ENCODE measurements at regions not wholly inside any gene's neighbourhood (a gene's known extent, or its start where the extent isn't known, plus 50 kb on each side); places are given as distances from the start of the nearest gene placed in this dataset.

- Histone ChIP-seq H3K9me3 (ENCODE audit: control insufficient read depth, low read depth, low read length) (no peaks in the 10 kb centered on the region), H3K27ac (ENCODE audit: low read length) (no peak overlapping the region), H3K36me3 (ENCODE audit: control insufficient read depth, low read depth, low read length) (no peaks in the 10 kb centered on the region), H3K27me3 (ENCODE audit: control insufficient read depth, insufficient read depth, low read length) (no peaks in the 10 kb centered on the region), H3K4me1 (ENCODE audit: control insufficient read depth, low read depth, low read length) (peaks cover 4% of the 10 kb centered on the region), H3K9ac (ENCODE audit: low read length) (no peak overlapping the region), H3K4me3 (ENCODE audit: low read length) (no peak overlapping the region)
These were observed 188.2 kb upstream of the PREP start for GRCh38 chr6:105591053-105591452.

GRCh38 chr6:105588123-105588710 is 185.3 kb upstream of the PREP start:
- Histone ChIP-seq H3K27ac (ENCODE audit: low read length) (no peak overlapping the region), H3K4me1 (ENCODE audit: control insufficient read depth, low read depth, low read length) (no peaks in the 10 kb centered on the region), H3K27me3 (ENCODE audit: control insufficient read depth, insufficient read depth, low read length) (no peaks in the 10 kb centered on the region), H3K9me3 (ENCODE audit: control insufficient read depth, low read depth, low read length) (no peaks in the 10 kb centered on the region), H3K4me3 (ENCODE audit: low read length) (no peak overlapping the region), H3K36me3 (ENCODE audit: control insufficient read depth, low read depth, low read length) (no peaks in the 10 kb centered on the region), H3K9ac (ENCODE audit: low read length) (no peak overlapping the region)

GRCh38 chr6:105587349-105588122 is 184.7 kb upstream of the PREP start:
- Histone ChIP-seq H3K4me3 (ENCODE audit: low read length) (no peak overlapping the region), H3K9ac (ENCODE audit: low read length) (no peak overlapping the region), H3K9me3 (ENCODE audit: control insufficient read depth, low read depth, low read length) (no peaks in the 10 kb centered on the region), H3K27me3 (ENCODE audit: control insufficient read depth, insufficient read depth, low read length) (no peaks in the 10 kb centered on the region), H3K36me3 (ENCODE audit: control insufficient read depth, low read depth, low read length) (no peaks in the 10 kb centered on the region), H3K4me1 (ENCODE audit: control insufficient read depth, low read depth, low read length) (no peaks in the 10 kb centered on the region), H3K27ac (ENCODE audit: low read length) (no peak overlapping the region)

- no peaks in the 10 kb centered on the region for H3K4me1 ChIP-seq (ENCODE audit: control insufficient read depth, low read depth, low read length)
- H3K4me3 ChIP-seq (ENCODE audit: low read length), result no peak overlapping the region
- no peaks in the 10 kb centered on the region for H3K9me3 ChIP-seq (ENCODE audit: control insufficient read depth, low read depth, low read length)
- no peak overlapping the region for H3K9ac ChIP-seq (ENCODE audit: low read length)
- no peak overlapping the region for H3K27ac ChIP-seq (ENCODE audit: low read length)
- no peaks in the 10 kb centered on the region for H3K27me3 ChIP-seq (ENCODE audit: control insufficient read depth, insufficient read depth, low read length)
- no peaks in the 10 kb centered on the region for H3K36me3 ChIP-seq (ENCODE audit: control insufficient read depth, low read depth, low read length)
These were observed 175.4 kb upstream of the PREP start for GRCh38 chr6:105578179-105578707.

GRCh38 chr6:105573556-105573955 is 170.7 kb upstream of the PREP start:
- Histone ChIP-seq H3K4me1 (ENCODE audit: control insufficient read depth, low read depth, low read length) (no peaks in the 10 kb centered on the region), H3K9ac (ENCODE audit: low read length) (no peak overlapping the region), H3K9me3 (ENCODE audit: control insufficient read depth, low read depth, low read length) (no peaks in the 10 kb centered on the region), H3K27me3 (ENCODE audit: control insufficient read depth, insufficient read depth, low read length) (no peaks in the 10 kb centered on the region), H3K27ac (ENCODE audit: low read length) (no peak overlapping the region), H3K4me3 (ENCODE audit: low read length) (no peak overlapping the region), H3K36me3 (ENCODE audit: control insufficient read depth, low read depth, low read length) (no peaks in the 10 kb centered on the region)

- Histone ChIP-seq H3K9me3 (ENCODE audit: control insufficient read depth, low read depth, low read length) (no peaks in the 10 kb centered on the region), H3K27me3 (ENCODE audit: control insufficient read depth, insufficient read depth, low read length) (no peaks in the 10 kb centered on the region), H3K27ac (ENCODE audit: low read length) (no peak overlapping the region), H3K9ac (ENCODE audit: low read length) (no peak overlapping the region), H3K4me3 (ENCODE audit: low read length) (no peak overlapping the region), H3K36me3 (ENCODE audit: control insufficient read depth, low read depth, low read length) (no peaks in the 10 kb centered on the region), H3K4me1 (ENCODE audit: control insufficient read depth, low read depth, low read length) (no peaks in the 10 kb centered on the region)
These were observed 170.3 kb upstream of the PREP start for GRCh38 chr6:105573138-105573537.

GRCh38 chr6:105570416-105570815 is 167.5 kb upstream of the PREP start:
- H3K27me3 ChIP-seq (ENCODE audit: control insufficient read depth, insufficient read depth, low read length), result no peaks in the 10 kb centered on the region
- H3K4me1 ChIP-seq (ENCODE audit: control insufficient read depth, low read depth, low read length), result no peaks in the 10 kb centered on the region
- H3K4me3 ChIP-seq (ENCODE audit: low read length), result no peak overlapping the region
- no peaks in the 10 kb centered on the region for H3K9me3 ChIP-seq (ENCODE audit: control insufficient read depth, low read depth, low read length)
- no peak overlapping the region for H3K9ac ChIP-seq (ENCODE audit: low read length)
- H3K27ac ChIP-seq (ENCODE audit: low read length), result no peak overlapping the region
- no peaks in the 10 kb centered on the region for H3K36me3 ChIP-seq (ENCODE audit: control insufficient read depth, low read depth, low read length)

GRCh38 chr6:105569706-105570105 is 166.8 kb upstream of the PREP start:
- no peaks in the 10 kb centered on the region for H3K4me1 ChIP-seq (ENCODE audit: control insufficient read depth, low read depth, low read length)
- no peaks in the 10 kb centered on the region for H3K9me3 ChIP-seq (ENCODE audit: control insufficient read depth, low read depth, low read length)
- no peak overlapping the region for H3K4me3 ChIP-seq (ENCODE audit: low read length)
- no peaks in the 10 kb centered on the region for H3K36me3 ChIP-seq (ENCODE audit: control insufficient read depth, low read depth, low read length)
- no peak overlapping the region for H3K27ac ChIP-seq (ENCODE audit: low read length)
- H3K9ac ChIP-seq (ENCODE audit: low read length), result no peak overlapping the region
- no peaks in the 10 kb centered on the region for H3K27me3 ChIP-seq (ENCODE audit: control insufficient read depth, insufficient read depth, low read length)

- no peaks in the 10 kb centered on the region for H3K9me3 ChIP-seq (ENCODE audit: control insufficient read depth, low read depth, low read length)
- H3K27ac ChIP-seq (ENCODE audit: low read length), result no peak overlapping the region
- H3K4me3 ChIP-seq (ENCODE audit: low read length), result no peak overlapping the region
- no peaks in the 10 kb centered on the region for H3K36me3 ChIP-seq (ENCODE audit: control insufficient read depth, low read depth, low read length)
- H3K4me1 ChIP-seq (ENCODE audit: control insufficient read depth, low read depth, low read length), result no peaks in the 10 kb centered on the region
- no peaks in the 10 kb centered on the region for H3K27me3 ChIP-seq (ENCODE audit: control insufficient read depth, insufficient read depth, low read length)
- H3K9ac ChIP-seq (ENCODE audit: low read length), result no peak overlapping the region
These were observed 165.9 kb upstream of the PREP start for GRCh38 chr6:105568751-105569150.

- Histone ChIP-seq H3K9ac (ENCODE audit: low read length) (no peak overlapping the region), H3K36me3 (ENCODE audit: control insufficient read depth, low read depth, low read length) (no peaks in the 10 kb centered on the region), H3K9me3 (ENCODE audit: control insufficient read depth, low read depth, low read length) (no peaks in the 10 kb centered on the region), H3K4me3 (ENCODE audit: low read length) (no peak overlapping the region), H3K4me1 (ENCODE audit: control insufficient read depth, low read depth, low read length) (no peaks in the 10 kb centered on the region), H3K27me3 (ENCODE audit: control insufficient read depth, insufficient read depth, low read length) (no peaks in the 10 kb centered on the region), H3K27ac (ENCODE audit: low read length) (no peak overlapping the region)
These were observed 165.3 kb upstream of the PREP start for GRCh38 chr6:105568142-105568541.

- Histone ChIP-seq H3K27me3 (ENCODE audit: control insufficient read depth, insufficient read depth, low read length) (no peaks in the 10 kb centered on the region), H3K36me3 (ENCODE audit: control insufficient read depth, low read depth, low read length) (no peaks in the 10 kb centered on the region), H3K4me3 (ENCODE audit: low read length) (no peak overlapping the region), H3K9me3 (ENCODE audit: control insufficient read depth, low read depth, low read length) (no peaks in the 10 kb centered on the region), H3K4me1 (ENCODE audit: control insufficient read depth, low read depth, low read length) (no peaks in the 10 kb centered on the region), H3K27ac (ENCODE audit: low read length) (no peak overlapping the region), H3K9ac (ENCODE audit: low read length) (no peak overlapping the region)
These were observed 164.3 kb upstream of the PREP start for GRCh38 chr6:105567140-105567539.

GRCh38 chr6:105566503-105566902 is 163.6 kb upstream of the PREP start:
- Histone ChIP-seq H3K27ac (ENCODE audit: low read length) (no peak overlapping the region), H3K4me3 (ENCODE audit: low read length) (no peak overlapping the region), H3K9ac (ENCODE audit: low read length) (no peak overlapping the region), H3K4me1 (ENCODE audit: control insufficient read depth, low read depth, low read length) (no peaks in the 10 kb centered on the region), H3K36me3 (ENCODE audit: control insufficient read depth, low read depth, low read length) (no peaks in the 10 kb centered on the region), H3K27me3 (ENCODE audit: control insufficient read depth, insufficient read depth, low read length) (no peaks in the 10 kb centered on the region), H3K9me3 (ENCODE audit: control insufficient read depth, low read depth, low read length) (no peaks in the 10 kb centered on the region)
